ENCODE measurements at regions not wholly inside any gene's neighbourhood (a gene's known extent, or its start where the extent isn't known, plus 50 kb on each side); places are given as distances from the start of the nearest gene placed in this dataset.

DNA sequence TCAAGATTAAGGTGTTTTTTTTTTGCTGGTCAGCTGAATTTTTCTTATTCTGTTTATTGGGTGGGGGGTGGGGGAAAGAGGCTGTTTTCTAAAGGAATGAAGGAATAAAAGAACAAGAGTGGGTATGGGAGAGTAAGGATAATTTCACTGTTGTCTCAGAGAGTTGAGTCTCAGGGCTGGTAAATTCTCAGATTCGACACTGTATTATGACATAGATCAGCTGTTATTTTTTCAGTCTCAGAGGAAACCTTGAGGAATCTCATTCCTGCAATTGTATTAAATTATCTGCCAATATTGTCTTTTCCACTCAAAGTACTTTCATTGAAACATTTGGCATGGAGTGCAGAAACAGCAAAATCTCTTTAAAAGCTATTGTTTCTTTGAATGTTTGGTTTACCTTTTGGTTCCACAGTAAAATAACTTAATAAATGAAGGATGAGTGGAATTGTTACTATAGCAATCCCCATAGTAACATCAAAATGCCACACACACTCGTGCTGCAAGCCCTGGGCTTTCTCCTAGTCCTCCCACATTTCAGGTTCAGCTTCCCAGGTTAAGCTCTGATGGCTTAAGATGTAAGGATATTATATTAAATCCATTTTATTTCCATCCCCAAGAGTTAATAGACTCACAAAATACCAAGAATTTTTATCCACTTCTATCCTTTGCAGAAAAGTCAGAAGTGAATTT is 478.7 kb upstream of the TCF4 start:
- DNase-seq: no peak

DNA sequence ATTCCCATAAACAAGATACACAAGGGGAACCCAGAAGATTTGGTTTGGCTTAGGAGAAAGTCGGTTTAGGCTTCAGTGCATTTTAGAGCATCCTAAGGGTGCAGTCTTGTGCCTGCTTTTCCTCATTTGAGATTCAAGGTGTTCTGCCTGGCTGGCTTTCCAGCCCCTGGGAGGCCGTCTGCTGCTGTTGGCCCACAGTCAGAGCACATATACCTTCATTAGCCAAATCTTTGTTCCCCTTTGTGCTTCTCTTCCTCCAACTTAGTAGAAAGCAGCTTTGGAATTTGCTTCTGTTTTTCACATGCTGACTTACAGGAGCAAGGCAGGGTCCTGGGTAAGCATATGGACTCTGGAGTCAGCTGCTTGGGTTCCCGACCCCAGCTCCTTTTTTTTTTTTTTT is 477.1 kb upstream of the TCF4 start:
- DNase-seq: no peak

DNA sequence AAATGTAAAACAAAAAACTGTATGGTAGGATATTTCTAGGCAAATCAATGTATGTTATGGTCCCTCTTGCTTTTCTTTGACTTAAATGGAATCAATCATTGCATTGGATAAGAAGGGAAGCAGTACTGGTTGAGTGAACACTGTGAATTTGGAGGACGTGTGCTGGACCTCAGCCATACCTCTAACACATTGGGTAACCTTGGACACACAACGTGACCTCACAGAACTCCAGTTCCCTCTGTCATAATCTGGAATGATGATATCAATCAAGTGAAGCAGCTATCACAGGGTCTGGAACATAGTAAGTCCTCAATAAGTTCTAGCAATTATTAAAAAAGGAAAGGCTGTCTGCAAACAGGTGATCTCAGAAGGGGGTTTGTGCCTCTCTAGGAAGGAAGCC is 474.9 kb upstream of the TCF4 start:
- no peak for DNase-seq

DNA sequence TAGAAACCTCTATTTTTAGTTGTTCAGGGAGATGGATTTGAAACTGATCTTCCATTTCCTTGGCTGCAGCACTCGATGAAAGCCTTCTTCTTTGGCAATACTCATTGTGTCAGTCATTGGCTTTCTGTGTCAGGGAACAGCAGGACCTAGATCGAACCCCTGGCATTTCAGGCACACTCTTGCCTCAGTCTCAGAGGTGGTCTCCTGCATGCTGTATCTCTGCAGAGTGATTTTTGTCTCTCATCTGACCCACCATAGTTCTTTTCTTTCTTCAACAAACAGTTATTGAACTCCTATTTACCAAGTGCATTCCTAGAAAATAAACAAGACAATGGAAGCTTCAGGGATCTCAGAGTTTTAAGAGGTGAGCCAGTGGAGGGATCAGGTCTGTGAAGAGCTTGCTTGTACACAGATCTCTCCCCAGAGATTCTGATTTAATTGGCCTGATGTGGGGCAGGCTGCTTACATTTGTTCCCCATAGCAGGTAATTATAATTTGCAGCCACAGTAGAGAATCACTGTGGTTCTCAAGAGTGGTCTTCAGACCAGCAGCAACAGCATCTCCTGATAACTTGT is 473.1 kb upstream of the TCF4 start:
- no peak for DNase-seq

DNA sequence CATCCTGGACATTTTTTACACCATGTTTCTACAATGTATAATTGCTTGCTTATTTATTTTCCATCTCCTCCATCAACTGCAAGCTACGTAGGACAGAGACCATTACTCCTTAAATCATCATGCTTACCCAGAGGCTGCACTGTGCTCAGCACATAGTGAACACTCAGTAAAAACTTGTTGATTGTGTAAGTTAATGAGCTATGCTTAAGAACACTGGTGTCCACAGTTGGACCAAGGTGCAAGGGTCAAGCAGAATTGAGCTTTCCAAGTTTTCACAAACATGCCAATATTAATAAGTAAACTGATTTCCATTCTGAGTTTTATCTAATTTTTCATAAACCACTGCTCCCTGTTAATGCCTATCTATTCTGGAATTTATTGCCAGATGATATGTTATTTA is 464.2 kb upstream of the TCF4 start:
- no peak for DNase-seq

DNA sequence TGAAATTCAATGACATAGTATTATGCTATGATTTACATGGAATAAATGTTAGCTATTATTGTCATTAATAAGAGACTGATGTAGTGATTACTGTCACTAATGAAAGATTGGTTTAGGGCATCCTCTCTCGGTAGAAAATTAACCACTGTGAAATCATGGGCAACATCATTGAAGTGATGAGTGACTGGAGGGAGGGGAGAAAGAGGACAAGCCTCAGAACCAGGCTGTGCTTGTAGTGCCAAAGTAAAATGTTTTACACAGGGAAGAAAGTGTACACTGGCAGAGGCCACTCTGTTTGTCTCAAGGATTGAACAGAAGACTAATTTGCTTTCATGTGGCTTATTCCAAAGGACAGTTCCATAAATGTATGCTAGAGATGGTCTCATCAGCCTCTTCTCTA is 456.2 kb upstream of the TCF4 start:
- DNase-seq: no peak

DNA sequence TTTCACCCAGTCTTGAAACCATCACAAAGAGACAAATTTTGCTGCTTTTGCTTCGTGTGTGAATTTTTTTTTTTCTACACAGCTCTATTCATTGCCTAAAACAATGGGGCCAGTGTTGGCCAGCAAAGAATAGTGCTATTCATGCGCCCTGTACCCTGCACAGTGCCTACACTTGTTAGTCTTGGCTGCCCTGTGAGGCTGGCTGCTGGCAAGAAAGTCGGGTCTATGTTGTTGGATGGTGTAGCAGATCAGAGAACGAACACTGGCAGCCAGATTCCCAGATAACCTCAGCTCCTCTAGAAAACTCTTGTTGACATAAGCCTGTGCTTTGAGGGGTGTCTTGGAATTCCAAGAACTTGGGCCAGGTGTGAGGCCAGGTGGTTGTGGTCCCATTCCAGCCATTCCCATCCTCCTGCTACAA is 455.7 kb upstream of the TCF4 start:
- DNase-seq: no peak

DNA sequence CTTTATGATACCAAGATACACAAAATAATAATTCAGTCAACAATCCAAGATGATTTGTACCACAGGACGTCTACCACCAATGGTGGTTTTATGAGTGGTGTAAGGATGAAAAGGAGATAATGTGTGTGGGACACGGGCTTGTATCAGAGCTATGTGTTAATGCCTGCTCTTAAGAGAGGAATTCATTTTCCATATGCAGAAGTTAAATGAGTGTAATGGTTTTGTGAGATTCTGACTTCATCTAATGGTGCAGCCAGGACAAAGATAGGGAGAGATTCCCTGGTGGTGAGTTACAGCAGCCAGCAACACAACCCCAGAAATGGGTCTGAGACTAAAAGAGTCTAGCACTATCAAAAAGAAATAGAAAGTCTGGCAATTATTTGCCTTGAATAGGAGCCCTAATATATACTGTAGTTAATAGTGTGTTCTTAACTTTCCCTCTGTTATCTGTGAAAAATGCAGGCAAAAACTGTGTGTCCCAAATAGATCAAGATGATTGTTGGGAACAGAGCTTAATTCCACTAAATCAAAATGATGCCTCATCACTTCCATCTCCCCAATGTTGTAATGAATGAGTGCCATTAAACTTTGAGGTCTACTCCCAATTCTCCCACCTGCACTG is 455.0 kb upstream of the TCF4 start:
- no peak for DNase-seq

DNA sequence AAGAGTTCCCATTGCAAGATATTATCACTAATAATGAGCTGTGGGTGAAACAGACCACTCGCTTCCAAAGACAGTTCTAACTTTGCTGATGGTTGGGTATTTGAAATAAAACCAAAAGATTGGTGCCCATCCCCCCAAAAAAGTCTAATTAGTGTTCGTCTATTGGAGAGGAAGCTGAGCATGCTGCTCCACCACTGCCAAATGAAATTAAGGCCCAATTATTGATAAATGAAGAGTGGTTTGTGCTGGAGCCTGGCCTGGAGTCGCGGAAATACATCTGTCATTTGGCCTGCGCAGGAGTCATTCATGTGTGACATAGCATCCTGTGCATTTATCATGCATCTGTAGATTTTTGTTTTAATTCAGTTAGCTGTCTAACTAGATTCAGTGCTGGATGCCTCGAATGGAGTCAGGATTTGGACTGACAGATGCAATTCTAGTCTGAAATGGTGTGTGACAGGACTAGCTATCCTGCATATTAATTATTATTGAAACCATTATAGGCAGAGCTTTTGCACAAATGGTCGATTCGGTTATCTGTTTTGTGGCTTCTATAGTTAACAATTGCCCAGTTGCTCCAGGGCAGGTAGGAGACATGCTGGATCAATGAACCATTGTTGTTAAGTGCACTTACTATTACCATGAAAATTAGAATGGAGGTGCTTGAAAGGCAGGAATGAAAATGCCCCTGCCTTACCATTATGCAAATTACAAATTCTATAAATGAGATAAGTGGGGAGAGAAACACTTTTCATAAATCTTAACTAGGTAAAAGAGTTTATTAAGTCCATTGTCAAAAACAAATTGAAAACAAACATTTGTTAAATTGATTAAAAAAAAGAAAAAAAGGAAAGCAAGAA is 450.4 kb upstream of the TCF4 start:
- DNase-seq: no peak

DNA sequence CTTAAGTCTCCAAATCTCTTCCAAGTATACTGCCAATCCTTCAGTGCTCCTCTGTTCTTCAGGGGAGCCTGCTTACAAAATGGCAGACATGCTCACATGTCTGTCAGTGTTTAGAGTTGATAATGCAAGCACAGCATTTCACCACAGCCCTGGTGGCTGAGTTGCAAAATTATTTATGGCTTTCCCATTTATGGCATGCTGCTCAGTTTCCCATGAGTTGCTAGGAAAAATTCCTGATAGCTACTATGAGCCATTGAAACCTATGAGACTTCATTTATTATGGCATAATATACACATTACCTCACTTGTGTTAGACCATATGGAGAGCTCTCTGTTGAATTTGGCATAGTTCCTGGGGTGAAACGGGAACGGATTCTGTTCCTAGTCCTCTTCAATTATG is 448.7 kb upstream of the TCF4 start:
- no peak for DNase-seq

DNA sequence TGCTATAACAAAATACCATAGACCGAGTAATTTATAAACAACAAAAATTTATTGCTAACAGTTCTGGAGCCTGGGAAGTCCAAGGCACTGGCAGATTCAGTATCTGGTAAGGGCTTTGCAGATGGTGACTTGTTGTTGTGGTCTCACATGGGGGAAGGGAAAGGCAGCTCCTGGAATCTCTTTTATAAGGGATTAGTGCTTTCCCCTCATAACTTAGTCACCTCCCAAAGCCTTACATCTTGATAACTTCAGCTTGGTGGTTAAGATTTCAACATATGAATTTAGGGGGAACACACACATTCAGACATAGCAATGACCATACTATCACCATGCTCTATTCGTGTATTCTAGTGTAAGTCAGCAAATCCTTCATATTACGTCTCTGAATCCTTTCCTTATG is 447.6 kb upstream of the TCF4 start:
- no peak for DNase-seq

DNA sequence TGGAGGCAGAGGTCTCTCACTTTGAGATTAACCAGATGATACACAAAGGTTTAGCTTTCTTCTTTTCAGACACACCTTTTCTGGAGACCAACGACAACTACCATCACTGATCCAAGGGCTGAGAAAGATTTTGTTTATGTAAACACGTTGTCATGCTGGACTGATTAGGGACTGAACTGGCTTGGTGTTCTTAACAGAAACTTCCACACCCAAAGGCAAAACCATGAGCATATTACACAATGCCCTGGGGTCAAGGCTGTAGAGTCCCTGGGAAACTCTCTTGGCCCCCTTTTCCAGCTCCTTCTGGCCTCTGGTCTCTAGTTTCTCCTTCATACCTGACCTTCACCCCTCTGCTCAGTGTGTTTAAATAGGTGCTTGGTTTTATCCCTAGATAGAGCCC is 447.0 kb upstream of the TCF4 start:
- DNase-seq: no peak

DNA sequence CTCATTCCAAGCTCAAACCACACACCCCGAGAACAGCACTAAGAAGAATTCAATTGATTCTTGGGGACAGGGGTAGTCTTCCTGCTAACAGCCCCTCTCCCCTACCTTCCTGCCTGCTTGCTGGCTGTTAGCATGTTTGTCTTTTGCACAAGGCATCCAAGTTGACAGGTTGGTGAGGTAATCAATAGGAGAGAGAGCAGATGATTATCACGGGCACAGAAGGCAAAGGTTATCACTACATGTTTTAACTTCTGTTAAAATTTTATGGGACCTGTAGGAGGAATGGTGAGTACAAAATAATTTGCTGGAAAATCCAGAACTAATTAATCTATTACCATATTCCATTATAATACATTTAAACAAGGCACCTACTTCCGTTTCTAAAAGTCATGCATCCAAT is 442.1 kb upstream of the TCF4 start:
- no peak for DNase-seq

DNA sequence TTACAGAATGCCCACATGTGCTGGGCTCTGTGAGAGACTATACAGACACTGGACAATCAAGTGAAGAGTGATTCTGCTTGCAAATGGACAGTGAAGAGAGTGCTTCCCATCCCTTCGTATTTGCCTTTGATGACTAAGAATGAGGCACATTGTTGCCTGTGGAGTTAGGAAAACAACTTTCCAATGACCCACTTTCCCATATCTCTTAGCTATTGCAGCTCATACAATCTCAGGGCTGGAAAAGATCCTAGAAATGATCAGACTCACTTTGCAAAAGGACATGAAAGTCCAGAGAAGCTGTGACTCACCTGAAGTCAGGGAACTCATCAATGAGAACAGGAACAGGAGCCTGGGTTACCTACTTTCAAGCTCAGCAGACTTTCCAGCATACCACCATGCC is 440.5 kb upstream of the TCF4 start:
- no peak for DNase-seq

DNA sequence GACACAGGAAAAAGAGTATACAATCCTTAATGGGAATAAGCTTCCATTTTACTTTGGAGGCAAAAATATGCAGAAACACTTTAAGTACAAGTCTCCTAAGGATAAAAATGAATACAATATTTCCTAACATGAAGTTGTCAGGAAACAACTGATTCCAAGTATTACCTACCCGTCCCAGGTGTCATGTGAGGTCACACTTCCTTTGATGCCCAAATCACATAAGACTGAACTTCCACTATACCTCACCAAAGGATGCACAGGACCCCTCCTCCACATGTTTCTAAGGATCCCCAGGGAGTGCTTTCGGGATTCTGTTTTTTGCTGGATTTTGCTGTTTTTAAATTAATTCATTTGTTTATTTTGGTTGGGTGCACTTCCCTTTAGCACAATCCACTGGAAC is 438.5 kb upstream of the TCF4 start:
- no peak for DNase-seq

DNA sequence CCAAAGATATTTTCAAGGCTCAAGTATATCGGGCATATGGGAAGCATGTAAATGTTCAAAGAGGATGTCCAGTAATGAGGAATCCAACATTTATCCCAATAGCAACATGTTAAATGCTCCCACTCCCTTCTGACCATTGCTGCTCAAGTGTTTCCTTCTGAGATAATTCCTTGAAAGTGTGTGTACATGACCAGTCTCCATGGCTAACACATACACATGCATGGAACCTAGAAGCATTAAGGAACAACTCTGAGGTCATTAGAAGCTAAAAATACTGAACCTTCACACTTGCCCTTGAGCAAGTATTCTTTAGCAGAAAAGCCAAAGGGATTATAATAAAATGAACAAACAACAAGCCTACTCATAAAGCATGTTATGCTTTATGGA is 433.8 kb upstream of the TCF4 start:
- DNase-seq: no peak

DNA sequence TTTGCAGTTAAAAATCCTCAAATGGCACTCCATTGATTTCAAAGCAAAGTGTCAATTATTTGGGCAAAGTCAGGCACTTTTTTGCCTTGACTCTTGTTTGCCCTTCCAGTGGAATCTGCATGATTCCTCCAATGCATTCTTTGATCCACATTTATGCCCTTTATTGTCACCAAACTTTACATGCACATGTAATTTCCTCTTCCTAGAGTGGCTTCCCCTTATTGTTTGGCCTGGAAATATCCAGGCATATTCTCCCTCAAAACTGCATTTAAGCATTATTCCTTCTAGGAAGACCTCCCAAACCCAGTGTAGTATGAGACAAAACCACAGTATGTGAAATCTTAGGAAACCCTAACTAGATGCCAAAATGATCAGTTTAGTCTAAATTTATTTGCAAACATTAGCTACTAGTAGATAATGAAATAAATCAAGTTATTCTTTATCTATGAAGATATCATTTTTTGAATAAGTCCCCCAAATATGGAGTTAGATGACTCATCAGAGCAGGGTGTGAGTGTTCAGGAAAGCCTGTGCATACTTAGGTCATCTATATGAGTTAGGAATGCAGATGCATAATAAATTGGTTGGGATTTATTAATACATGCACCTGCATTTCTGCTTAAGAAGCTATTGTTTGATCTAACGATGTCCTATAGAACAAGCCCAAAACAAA is 433.3 kb upstream of the TCF4 start:
- DNase-seq: no peak

DNA sequence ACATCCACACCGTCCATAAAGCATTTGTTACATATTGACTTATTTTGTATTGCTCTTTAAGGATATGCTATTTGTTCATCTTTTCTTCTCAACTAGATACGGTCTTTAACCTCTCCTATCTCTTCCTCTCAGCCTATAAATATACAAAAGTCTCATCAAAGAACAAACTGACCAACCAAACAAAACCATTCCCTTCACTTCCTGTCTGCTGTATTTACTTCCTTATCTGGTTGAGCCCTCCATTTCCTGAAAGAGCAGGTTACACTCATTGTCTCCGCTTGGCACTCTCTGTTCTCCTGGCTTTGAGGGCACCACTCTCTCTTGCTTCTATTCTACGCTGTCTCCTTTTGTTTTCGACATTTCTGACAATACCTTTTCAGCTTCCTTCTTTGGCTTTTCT is 431.9 kb upstream of the TCF4 start:
- DNase-seq: no peak

DNA sequence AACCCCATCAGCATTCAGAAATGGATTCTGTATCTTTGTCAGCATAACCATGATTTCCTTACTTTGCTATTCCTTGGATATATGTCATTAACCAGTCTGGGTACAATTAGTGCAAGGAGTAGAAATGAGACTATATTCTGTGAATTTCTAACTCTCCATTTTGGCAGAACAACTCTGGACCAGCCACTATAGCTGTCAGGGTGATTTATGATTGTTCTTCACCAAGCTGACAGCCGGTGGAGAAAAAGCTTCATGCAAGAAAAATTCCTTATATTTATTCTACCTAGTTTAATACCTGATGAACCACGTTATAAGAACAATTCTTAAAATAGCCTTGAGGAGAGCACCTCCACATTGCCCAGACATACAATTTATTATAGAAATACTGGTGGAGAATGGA is 431.2 kb upstream of the TCF4 start:
- no peak for DNase-seq

DNA sequence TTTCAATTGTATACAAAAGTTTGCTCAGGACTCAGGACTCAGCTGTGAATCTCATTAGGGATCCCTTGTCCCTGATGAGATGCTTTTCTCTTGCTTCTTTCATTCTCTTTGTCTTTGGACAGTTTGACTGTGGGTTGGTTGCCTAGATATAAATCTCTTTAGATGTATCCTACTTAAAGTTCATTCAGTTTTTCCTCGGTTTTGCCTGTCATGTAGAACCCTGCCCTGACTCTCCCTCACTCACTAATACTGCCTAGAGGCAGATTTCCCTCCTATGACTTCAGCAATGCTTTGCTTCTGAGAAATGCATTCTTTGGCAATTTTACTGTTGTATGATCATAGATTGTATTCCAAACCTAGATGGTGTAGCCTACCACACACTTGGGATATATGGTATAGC is 421.4 kb upstream of the TCF4 start:
- no peak for DNase-seq

DNA sequence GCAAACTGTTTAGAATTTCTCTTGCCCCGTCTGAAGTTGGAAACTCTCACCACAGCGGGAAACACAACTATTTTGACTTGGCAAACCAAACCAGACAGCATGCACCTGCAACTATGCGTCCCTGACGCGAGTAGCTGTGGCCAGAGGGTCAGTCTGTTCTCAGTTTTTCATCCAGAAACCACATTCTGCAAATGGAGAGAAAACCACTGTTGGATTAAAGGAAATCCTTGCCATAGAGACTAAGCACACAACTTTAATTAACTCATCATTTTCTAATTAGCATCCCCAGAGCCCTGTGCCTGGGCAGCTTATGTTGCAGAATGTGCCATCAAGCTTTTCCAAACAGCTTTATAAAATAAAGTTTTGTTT is 415.7 kb upstream of the TCF4 start:
- DNase-seq: no peak

DNA sequence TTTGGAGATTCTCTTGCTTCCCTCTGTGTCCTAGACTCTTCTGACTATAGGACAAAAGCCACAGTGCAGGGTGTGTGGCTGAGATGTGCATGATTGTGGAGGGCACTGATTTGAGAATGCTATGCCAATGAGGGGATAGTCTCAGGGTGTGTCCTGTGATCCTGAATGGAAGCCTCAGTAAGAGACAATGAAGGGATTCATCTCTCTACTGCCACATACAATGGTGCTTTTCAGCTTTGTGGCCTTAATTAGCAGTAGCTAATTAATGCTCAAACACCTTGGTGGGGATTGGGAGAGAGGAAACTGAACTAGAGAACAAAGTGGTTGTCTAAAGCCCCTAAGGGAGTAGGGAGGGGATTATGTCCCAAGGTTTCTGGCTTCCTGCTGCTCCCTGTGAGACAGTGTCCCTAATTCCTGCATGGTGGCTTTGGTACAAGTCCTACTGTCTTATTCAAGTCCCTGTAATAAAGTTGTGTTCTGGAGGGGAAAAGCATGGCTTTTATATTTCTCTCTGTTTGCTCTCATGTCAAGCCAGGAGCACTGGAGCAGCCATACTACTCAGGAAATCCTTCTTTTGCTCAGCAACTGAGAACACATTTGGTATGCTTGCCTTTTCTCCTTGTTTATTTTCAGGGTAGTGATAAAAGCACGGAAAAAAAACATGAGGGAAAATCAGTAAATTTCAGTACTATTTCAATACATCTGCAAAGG is 415.2 kb upstream of the TCF4 start:
- no peak for DNase-seq

DNA sequence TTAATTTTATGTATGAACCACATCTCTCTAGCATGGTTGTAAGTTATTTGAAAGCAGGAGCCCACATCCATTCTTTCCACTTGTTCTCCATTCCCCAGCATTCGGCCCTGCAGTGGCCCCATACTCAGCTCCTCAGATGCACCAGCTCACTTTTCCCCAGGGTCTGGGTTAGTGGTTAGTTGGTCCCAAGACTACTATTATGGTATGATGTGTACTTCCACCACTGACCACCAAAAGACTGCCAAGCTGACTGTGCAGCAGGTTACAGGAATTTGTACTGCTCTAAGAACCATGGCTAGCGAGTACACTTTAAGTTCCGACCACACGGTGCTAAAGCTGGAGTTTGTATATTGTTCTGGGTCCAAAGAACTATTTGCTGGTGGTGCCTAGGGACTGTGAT is 413.6 kb upstream of the TCF4 start:
- DNase-seq: no peak
